Cardiac muscle cell (in vitro differentiated cells and primary cell): ENCODE measurements at regions not wholly inside any gene's neighbourhood (a gene's known extent, or its start where the extent isn't known, plus 50 kb on each side); places are given as distances from the start of the nearest gene placed in this dataset.

Source experiments
- DNase-seq, 2 donors: peaks; one replicate each; pipeline versions ENCODE4 v3.0.0 to v3.0.0-alpha.2; 2010 to 2017; ENCODE audit warnings: low read depth in 1 of 2, low spot score in 1 of 2
- H3K27ac ChIP-seq: fragments of 200-600 bp; sonication (generic); 2 replicates; pipeline ENCODE4 v1.5.1; 2016
- H3K27me3 ChIP-seq: fragments of 200-600 bp; sonication (generic); 2 replicates; pipeline ENCODE4 v1.6.0; 2016; ENCODE audit warnings: control low read depth
- H3K36me3 ChIP-seq: fragments of 200-600 bp; sonication (generic); 2 replicates; pipeline ENCODE4 v1.5.1; 2016; ENCODE audit warnings: control low read depth
- H3K4me1 ChIP-seq: fragments of 200-600 bp; sonication (generic); 2 replicates; pipeline ENCODE4 v1.8.1; 2017; ENCODE audit warnings: low read depth, mild to moderate bottlenecking, mixed run types
- H3K4me3 ChIP-seq: fragments of 200-600 bp; sonication (generic); 2 replicates; pipeline ENCODE4 v1.5.1; 2016; ENCODE audit warnings: mild to moderate bottlenecking
- H3K9me3 ChIP-seq: fragments of 200-600 bp; sonication (generic); 2 replicates; pipeline ENCODE4 v1.5.1; 2017; ENCODE audit warnings: low read depth, mild to moderate bottlenecking, control low read depth
- TF ChIP-seq, protein P1 (sequence below): IDR thresholded peaks from 2 replicates; pipeline ENCODE4 v1.5.1; 2012; ENCODE audit warnings: low read depth, mild to moderate bottlenecking, low read length

DNA sequence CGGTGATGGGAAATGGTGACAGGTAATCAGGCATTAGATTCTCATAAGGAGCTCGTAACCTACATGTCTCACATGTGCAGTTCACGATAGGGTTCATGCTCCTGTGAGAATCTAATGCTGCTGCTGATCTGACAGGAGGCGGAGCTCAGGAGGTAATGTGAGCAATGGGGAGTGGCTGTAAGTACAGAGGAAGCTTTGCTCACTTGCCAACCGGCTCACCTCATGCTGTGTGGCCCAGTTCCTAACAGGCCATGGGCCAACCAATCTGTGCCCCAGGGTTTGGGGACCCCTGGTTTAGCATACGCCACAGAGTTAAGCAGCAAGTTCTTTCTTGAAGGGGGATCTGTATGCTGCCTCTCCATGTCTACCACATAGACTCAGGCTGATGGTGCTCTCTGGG, 133.1 kb downstream of the IQUB start:
- no peak overlapping the region for H3K4me3 ChIP-seq
- H3K36me3 ChIP-seq = no peaks in the 10 kb centered on the region
- no peaks in the 10 kb centered on the region for H3K27me3 ChIP-seq
- TF ChIP-seq, protein P1, sequence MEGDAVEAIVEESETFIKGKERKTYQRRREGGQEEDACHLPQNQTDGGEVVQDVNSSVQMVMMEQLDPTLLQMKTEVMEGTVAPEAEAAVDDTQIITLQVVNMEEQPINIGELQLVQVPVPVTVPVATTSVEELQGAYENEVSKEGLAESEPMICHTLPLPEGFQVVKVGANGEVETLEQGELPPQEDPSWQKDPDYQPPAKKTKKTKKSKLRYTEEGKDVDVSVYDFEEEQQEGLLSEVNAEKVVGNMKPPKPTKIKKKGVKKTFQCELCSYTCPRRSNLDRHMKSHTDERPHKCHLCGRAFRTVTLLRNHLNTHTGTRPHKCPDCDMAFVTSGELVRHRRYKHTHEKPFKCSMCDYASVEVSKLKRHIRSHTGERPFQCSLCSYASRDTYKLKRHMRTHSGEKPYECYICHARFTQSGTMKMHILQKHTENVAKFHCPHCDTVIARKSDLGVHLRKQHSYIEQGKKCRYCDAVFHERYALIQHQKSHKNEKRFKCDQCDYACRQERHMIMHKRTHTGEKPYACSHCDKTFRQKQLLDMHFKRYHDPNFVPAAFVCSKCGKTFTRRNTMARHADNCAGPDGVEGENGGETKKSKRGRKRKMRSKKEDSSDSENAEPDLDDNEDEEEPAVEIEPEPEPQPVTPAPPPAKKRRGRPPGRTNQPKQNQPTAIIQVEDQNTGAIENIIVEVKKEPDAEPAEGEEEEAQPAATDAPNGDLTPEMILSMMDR = no peak
- no peaks in the 10 kb centered on the region for H3K4me1 ChIP-seq
- no peaks in the 10 kb centered on the region for H3K9me3 ChIP-seq
- no peak for DNase-seq
- no peak overlapping the region for H3K27ac ChIP-seq

DNA sequence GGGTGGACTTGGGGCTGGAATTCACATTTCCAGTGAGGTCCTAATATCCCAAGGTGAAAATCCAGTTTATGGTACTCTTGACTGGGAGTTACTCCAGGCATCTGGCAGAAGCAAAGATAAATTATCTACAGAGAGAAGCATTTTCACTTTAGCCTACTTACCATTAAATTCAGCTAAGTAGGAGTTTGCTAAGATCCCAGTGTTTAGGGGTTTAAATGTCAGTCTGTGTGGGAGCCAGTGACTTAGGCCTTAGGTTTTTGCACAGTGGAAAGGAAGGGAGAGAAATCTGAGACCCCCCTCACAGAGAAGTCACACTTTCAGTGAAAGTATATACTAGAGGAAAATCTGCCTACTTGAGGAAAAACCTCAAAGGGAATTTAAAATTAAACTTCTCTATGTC, 134.2 kb downstream of the IQUB start:
- H3K4me3 ChIP-seq = no peak overlapping the region
- DNase-seq = no peak
- H3K36me3 ChIP-seq = no peaks in the 10 kb centered on the region
- H3K9me3 ChIP-seq = no peaks in the 10 kb centered on the region
- no peaks in the 10 kb centered on the region for H3K27me3 ChIP-seq
- TF ChIP-seq, protein P1 = no peak
- no peaks in the 10 kb centered on the region for H3K4me1 ChIP-seq
- H3K27ac ChIP-seq = no peak overlapping the region

DNA sequence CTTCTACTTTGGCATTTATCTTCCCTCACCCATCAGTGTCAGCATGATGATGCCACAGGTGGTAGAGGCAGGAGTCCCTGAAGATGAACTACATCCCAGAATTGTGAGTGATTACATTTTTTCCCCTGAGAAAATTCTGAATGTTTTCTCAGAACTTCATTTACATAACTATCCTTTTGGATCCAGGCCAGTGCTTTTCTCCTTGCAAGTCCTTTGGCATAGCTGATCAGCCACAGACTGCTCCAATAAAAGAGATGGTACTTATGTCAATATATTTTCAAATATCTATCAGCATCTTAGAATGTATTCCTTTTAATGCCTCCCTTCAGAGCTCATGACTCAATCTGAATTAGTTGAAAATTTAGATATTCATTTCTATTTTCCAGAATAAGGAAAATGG, 135.5 kb downstream of the IQUB start:
- TF ChIP-seq, protein P1 = no peak
- H3K4me3 ChIP-seq = no peak overlapping the region
- no peak overlapping the region for H3K27ac ChIP-seq
- H3K4me1 ChIP-seq = no peaks in the 10 kb centered on the region
- H3K27me3 ChIP-seq = no peaks in the 10 kb centered on the region
- DNase-seq = no peak
- H3K36me3 ChIP-seq = no peaks in the 10 kb centered on the region
- no peaks in the 10 kb centered on the region for H3K9me3 ChIP-seq

DNA sequence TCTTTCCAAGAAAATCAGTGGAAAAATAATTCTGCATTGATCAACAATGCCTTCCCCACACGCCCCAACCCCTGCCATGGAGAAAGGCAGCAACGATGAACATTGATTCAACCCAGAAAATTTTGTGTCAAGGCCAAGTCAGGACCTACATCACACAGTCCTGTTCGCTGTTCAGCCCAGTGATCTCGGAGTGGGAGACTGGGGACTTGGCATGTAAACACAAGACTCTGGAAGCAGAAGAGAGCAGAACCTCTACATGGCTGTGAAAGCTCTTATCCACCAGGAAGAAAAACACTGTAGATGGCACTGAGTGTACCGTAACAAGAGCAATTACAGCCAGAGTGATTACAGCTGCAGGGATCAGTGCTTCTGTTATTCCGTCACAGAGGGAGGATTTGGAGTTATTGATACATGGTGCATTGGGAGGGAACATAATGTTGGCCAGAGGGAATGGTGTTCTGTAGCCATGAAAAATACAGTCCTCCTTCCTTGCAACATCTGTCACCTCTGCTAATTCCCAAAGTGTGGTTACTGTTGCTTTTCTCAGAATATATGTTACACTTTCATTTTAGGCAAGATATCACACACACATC, 136.6 kb downstream of the IQUB start:
- no peak for DNase-seq
- no peak overlapping the region for H3K4me3 ChIP-seq
- no peaks in the 10 kb centered on the region for H3K4me1 ChIP-seq
- no peaks in the 10 kb centered on the region for H3K27me3 ChIP-seq
- TF ChIP-seq, protein P1 = no peak
- no peak overlapping the region for H3K27ac ChIP-seq
- H3K9me3 ChIP-seq = no peaks in the 10 kb centered on the region
- no peaks in the 10 kb centered on the region for H3K36me3 ChIP-seq

DNA sequence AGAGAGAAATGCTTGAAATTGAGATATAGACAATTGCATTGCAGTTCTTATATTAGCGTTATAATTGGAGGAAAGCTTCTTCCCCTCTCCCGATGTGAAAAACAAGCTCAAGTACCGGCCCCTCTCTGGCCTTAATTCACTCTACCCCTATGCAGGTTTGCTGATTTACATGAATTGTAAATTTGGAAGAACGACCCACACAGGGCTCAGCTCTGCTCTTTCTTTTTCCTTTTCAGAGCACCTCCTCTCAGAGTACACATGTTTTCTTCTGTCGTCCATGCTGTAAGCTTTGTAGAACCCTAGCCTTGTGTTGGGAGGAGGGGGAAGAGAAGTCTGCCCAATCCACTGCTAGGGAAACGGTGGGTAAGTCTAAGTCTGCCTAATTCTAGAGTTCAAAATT, 140.8 kb downstream of the IQUB start:
- TF ChIP-seq, protein P1 = no peak
- Histone ChIP-seq H3K4me3 (no peak overlapping the region), H3K4me1 (no peaks in the 10 kb centered on the region), H3K9me3 (no peaks in the 10 kb centered on the region), H3K36me3 (no peaks in the 10 kb centered on the region), H3K27me3 (no peaks in the 10 kb centered on the region), H3K27ac (no peak overlapping the region)
- no peak for DNase-seq

DNA sequence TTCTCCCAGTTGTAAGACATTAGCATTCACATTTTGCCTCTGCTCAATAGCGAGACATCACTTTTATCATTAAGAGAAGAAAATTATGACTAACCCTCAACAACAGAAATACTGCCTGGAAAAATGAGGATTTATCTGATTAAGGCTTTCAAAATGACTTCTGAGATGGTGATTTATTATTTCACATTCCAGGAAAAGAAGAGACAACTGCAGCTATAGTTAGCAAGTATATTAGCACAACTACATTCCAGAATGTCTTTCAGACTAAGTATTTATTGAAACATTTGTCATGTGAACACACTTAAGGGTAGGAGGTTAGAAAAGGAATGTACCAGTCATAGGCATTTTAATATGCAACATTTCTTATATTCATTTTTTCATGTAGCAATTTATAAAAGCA, 162.0 kb downstream of the IQUB start:
- Histone ChIP-seq H3K9me3 (no peaks in the 10 kb centered on the region), H3K27ac (no peak overlapping the region), H3K27me3 (no peaks in the 10 kb centered on the region), H3K4me3 (no peak overlapping the region), H3K4me1 (no peaks in the 10 kb centered on the region), H3K36me3 (no peaks in the 10 kb centered on the region)
- DNase-seq = no peak
- TF ChIP-seq, protein P1 = no peak
